ENCODE measurements at regions not wholly inside any gene's neighbourhood (a gene's known extent, or its start where the extent isn't known, plus 50 kb on each side); places are given as distances from the start of the nearest gene placed in this dataset.

GRCh38 chr7:17696422-17696821 is 243.9 kb downstream of the SNX13 start (continued):
- TF ChIP-seq EP300 (IDR thresholded peaks at IDR 0.05; ENCODE audit: low read depth in 2 of 2, low read length in 2 of 2) (peak in 1 of 2 experiments; percentile 36; a peak in 1 of 4 replicates), EP300 (CRISPR knock-in tag; IDR thresholded peaks at IDR 0.05; ENCODE audit: borderline replicate concordance) (no peak; the same call in 1 of the 2 replicates), ZNF550 (CRISPR knock-in tag; IDR thresholded peaks at IDR 0.05; ENCODE audit: borderline replicate concordance) (no peak), ZFX (CRISPR knock-in tag; IDR thresholded peaks at IDR 0.05; ENCODE audit: low read depth) (no peak), ZNF580 (CRISPR knock-in tag; IDR thresholded peaks at IDR 0.05; ENCODE audit: borderline replicate concordance, low read depth) (no peak), PHF8 (CRISPR knock-in tag; IDR thresholded peaks at IDR 0.05) (no peak), ZNF234 (CRISPR knock-in tag; conservative IDR thresholded peaks at IDR 0.05) (no peak), FOXK1 (CRISPR knock-in tag; IDR thresholded peaks at IDR 0.05; ENCODE audit: borderline replicate concordance, low read depth) (peak; percentile 29; the same call in 1 of the 2 replicates), DPF2 (CRISPR knock-in tag; IDR thresholded peaks at IDR 0.05; ENCODE audit: borderline replicate concordance, low read depth) (no peak), JUND (CRISPR knock-in tag; IDR thresholded peaks at IDR 0.05) (no peak), SALL2 (CRISPR knock-in tag; IDR thresholded peaks at IDR 0.05) (0 out of 2 replicates have a peak, but pooled peaks have one; percentile 47), ZFP36L1 (CRISPR knock-in tag; IDR thresholded peaks at IDR 0.05) (no peak), RXRB (CRISPR knock-in tag; IDR thresholded peaks at IDR 0.05; ENCODE audit: borderline replicate concordance) (no peak), NFKB2 (CRISPR knock-in tag; IDR thresholded peaks at IDR 0.05; ENCODE audit: borderline replicate concordance) (no peak), ZNF543 (CRISPR knock-in tag; IDR thresholded peaks at IDR 0.05) (no peak), ATRX (CRISPR knock-in tag; IDR thresholded peaks at IDR 0.05; ENCODE audit: borderline replicate concordance) (no peak), ZBTB8A (CRISPR knock-in tag; IDR thresholded peaks at IDR 0.05; ENCODE audit: borderline replicate concordance, low read depth) (no peak), GATAD2A (CRISPR knock-in tag; IDR thresholded peaks at IDR 0.05) (peak; percentile 78), ZNF205 (CRISPR knock-in tag; IDR thresholded peaks at IDR 0.05) (no peak), TFE3 (CRISPR knock-in tag; IDR thresholded peaks at IDR 0.05) (no peak), ZHX1 (CRISPR knock-in tag; IDR thresholded peaks at IDR 0.05; ENCODE audit: low read depth) (no peak), ZMYM4 (CRISPR knock-in tag; IDR thresholded peaks at IDR 0.05) (no peak), CBX5 (CRISPR knock-in tag; IDR thresholded peaks at IDR 0.05; ENCODE audit: borderline replicate concordance) (peak; percentile 77; the same call in 1 of the 2 replicates), HHEX (CRISPR knock-in tag; IDR thresholded peaks at IDR 0.05) (no peak)
- TF ChIP-seq, protein P1, sequence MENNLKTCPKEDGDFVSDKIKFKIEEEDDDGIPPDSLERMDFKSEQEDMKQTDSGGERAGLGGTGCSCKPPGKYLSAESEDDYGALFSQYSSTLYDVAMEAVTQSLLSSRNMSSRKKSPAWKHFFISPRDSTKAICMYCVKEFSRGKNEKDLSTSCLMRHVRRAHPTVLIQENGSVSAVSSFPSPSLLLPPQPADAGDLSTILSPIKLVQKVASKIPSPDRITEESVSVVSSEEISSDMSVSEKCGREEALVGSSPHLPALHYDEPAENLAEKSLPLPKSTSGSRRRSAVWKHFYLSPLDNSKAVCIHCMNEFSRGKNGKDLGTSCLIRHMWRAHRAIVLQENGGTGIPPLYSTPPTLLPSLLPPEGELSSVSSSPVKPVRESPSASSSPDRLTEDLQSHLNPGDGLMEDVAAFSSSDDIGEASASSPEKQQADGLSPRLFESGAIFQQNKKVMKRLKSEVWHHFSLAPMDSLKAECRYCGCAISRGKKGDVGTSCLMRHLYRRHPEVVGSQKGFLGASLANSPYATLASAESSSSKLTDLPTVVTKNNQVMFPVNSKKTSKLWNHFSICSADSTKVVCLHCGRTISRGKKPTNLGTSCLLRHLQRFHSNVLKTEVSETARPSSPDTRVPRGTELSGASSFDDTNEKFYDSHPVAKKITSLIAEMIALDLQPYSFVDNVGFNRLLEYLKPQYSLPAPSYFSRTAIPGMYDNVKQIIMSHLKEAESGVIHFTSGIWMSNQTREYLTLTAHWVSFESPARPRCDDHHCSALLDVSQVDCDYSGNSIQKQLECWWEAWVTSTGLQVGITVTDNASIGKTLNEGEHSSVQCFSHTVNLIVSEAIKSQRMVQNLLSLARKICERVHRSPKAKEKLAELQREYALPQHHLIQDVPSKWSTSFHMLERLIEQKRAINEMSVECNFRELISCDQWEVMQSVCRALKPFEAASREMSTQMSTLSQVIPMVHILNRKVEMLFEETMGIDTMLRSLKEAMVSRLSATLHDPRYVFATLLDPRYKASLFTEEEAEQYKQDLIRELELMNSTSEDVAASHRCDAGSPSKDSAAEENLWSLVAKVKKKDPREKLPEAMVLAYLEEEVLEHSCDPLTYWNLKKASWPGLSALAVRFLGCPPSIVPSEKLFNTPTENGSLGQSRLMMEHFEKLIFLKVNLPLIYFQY (CRISPR knock-in tag; IDR thresholded peaks at IDR 0.05; ENCODE audit: borderline replicate concordance): no peak

All from HepG2 (cell line).